ENCODE measurements at regions not wholly inside any gene's neighbourhood (a gene's known extent, or its start where the extent isn't known, plus 50 kb on each side); places are given as distances from the start of the nearest gene placed in this dataset.
"Not testable (repeated sequence)": the region's sequence is repeated elsewhere in the genome, so short reads cannot be mapped to it uniquely, and the experiment has no call there.

DNA sequence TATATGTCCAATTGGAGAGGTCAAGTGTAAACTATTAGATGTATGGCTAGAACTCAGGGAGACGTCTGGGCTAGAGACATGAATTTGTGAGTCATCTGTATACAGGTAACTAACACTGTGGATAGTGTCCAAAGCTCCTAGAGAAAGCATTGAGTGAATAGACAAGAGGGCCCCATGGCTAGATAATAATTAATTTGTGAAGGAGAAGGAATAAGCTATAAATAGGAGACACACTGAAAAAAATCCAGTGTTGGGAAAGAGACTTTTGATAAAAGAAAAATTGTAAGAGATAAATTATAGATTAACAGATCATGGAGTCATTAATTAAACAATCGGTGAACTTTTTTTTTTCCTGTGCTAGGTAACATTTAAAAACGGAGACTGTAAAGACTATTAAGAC is 326.6 kb upstream of the PRICKLE1 start:
- no peak for DNase-seq (ENCODE audit: low read depth)

DNA sequence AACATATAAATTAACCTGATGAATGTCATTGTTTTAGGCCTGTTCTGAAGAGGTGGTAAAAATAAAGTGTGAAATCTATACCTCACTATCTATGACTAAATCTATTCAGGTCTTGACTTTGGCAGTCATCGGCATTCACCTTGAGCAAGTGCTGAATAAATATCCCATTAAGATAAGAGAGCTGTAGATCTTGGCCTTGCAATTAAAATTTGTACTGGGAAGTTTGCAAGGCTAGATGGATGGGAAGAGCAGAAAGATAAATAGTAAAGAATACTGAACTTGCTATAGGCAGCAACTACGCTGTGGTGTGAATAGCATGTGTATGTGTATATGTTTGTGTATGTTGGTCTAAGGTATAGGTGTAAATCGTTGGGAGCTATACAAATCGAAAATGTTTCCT is 325.9 kb upstream of the PRICKLE1 start:
- DNase-seq (ENCODE audit: low read depth): no peak

DNA sequence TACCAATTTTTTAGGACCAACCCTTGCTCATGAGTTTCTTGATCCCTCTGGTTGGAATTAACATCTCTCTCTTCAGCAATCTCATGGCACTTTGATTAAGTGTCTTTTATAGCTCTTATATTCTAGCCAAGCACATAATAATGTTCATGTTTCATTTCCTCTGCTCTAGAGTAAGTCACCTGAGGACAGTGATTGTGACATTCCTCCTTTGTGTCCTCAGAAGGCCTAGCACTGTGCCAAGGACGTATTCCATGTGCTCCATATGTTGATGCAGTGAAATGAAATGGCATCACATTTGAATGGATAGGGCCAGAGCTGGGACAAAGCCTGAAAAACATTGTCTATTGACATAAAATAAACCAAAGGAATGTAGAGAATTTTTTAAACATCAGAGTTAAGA is 322.8 kb upstream of the PRICKLE1 start:
- DNase-seq (ENCODE audit: low read depth): no peak

DNA sequence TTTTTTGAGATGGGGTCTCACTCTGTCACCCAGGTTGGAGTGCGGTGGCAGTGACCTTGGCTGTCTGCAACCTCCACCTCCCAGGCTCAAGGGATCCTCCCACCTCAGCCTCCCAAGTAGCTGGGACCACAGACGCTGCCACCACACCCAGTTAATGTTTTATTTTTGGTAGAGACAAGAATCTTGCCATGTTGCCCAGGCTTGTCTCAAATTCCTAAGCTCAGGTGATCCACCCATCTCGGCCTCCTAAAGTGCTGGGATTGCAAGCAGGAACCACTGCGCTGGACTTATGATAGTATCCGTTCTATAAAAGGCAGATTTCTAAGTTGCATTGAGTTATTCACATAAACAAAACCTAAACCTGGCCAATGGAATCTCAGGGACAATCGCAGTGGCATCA is 321.1 kb upstream of the PRICKLE1 start:
- DNase-seq (ENCODE audit: low read depth): no peak

DNA sequence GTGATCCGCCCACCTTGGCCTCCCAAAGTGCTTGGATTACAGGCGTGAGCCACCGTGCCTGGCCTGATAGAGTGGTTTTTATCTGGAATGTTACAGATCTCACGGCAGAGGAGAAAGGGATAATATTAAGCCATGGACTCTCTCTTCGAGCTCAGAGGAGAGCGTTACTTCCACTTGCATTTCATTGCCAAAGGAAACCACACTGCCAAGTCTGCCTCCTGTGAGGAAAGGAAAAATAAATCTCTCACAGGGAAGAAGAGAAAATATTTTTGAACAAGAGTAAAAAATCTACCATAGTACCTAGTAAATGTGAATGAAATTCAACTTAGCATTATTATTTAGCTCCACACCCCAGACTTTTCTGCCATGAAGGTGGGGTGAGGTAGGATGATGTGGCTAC is 319.2 kb upstream of the PRICKLE1 start:
- DNase-seq (ENCODE audit: low read depth): no peak

DNA sequence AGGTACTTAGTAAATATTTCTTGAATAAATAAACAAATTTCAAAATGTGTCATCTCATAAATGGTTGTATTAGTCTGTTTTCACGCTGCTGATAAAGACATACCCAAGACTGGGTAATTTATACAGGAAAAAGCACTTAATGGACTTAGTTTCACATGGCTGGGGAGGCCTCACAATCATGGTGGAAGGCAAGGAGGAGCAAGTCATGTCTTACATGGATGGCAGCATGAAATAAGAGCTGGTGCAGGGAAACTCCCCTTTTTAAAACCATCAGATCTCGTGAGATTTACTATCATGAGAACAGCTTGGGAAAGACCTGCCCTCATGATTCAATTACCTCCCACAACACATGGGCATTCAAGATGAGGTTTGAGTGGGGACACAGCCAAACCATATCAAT is 317.3 kb upstream of the PRICKLE1 start:
- DNase-seq (ENCODE audit: low read depth): not testable (repeated sequence)

DNA sequence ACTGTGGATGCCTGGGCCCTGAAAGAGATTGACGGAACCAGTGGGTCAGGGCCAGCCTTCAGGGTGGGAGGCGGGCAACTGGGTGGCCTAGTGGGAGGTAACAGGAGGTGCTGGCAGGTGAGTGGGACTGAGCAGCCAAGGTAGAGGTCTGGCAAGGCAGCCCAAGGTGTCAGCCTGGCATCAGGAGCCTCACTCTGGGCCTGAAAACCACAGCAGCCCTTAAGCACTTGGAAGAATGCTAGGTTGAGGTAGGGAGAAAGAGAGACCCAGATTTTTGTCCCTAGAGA is 315.8 kb upstream of the PRICKLE1 start:
- no peak for DNase-seq (ENCODE audit: low read depth)

DNA sequence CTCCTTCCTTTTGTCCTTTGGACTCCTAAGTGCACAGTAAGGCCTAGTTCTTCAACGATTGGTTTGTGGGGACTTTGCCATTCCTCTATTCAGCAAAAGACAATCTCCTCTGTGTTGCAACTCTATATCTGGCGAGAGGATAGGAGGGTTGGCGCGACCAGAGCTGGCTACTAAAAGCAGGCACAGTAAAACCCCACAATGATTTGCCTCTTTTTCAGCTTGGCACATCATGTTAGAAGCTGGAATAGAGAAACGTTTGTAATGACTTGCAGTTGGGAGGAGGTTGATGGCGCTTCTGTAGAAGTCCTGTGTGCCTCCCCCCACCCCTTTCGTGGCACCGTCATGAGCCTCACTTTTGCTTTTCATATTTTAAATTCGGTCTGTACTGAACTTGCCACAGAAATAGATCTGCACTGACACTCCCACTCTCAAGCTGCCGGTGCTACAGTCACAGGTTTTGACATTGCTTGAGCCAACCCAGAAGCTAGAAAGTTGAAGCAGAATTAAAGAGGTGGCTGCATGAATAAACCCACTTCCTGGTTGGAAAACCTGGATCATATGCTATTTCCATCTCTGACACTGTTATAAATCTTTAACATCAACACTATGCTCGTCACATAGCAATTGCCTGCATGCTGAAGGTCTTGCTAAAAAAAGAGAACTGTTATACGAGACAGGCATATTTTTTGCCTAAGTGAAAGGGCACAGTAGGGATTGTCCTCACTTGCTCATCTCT is 315.3 kb upstream of the PRICKLE1 start:
- no peak for DNase-seq (ENCODE audit: low read depth)

DNA sequence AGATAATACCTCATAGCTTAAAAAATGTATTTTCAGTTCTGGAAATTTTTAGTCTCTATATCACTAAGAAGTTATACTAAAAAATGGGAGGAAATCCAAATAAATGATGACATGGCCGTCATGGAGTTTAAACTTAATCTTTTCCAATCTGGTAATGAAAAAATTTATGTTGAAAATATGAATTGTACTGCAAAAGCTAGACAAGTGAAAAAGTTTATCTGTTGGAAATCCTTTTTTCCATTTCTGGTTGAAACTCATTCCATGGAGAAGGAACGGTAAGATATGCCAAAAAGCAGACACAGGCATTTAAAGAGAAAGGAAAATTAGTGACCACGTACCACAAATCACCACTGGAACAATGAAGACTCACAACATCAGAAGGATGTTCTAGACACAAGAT is 314.2 kb upstream of the PRICKLE1 start:
- DNase-seq (ENCODE audit: low read depth): no peak

DNA sequence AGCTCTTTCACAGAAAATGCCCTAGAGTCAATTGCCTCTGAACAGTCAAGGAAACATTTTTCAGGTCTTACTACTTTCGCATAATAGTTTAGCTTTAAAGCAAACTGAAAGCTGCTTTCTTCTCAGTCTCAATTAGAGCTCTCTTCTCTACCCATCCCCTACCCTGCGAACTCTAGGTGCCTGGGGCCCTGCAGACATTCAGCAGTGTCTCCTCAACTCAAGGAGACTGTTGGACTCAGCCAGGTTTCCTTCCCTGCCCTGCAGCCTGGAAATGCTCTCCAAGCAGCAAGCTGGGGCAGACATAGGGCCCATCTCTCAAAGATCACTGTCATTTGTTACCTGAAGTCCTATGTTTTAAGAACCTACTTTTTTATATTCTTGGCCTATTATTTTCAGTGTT is 312.5 kb upstream of the PRICKLE1 start:
- no peak for DNase-seq (ENCODE audit: low read depth)

DNA sequence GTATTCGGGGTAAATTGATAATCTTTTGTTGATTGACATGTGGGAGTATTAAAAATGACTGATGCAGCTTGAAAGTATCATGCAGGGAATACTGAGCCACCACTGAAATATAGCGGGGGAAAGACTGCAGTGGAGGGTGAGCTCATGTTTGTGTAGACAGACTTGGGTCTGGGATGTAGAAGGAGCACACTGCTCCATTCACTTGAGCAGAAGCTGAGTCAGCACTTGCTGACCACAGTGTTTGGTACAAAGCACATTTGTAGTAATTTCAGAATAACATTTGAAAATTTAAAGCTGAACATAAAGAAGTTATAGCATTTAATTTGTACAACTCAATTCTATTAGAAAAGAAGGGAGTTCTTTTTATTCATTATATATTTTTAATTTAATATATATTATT is 304.3 kb upstream of the PRICKLE1 start:
- DNase-seq (ENCODE audit: low read depth): no peak

DNA sequence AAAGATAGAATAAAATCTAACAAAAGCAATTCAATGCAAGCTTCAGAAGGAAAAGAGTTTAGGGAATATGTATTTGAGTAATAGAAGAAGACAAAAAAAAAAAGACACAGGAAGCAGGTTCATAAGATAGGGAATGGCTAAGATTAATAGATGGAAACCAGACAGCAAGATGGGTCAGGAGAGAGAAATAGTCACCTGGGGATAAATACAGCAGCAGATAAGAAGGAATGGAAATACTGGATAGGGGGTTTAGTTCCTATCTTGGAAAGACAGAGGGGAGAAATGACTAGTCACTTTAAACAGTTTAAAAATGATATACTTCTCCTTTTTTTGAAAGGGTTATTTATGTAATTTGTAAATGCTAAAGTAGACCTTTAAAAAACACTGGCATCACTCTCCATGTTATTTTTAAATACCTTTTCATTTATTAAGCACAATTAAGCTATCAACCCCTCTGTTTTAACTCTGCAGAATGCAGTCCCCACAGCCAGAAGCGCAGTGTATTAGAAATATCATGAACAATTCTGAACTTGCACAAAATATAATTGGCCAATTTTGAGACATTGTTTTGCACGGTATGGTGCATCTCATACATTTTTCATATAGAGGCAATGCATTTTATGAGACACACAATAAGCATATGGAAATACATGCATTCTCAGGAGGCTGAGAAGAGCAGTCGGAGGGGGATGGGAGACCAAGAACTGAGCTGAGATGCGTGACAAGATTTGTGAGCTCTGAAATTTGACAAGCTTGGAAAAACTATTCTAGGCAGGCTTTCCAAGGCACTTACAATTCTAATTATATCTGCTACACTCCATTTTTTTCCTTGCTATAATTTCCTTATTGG is 303.4 kb upstream of the PRICKLE1 start:
- DNase-seq (ENCODE audit: low read depth): no peak

DNA sequence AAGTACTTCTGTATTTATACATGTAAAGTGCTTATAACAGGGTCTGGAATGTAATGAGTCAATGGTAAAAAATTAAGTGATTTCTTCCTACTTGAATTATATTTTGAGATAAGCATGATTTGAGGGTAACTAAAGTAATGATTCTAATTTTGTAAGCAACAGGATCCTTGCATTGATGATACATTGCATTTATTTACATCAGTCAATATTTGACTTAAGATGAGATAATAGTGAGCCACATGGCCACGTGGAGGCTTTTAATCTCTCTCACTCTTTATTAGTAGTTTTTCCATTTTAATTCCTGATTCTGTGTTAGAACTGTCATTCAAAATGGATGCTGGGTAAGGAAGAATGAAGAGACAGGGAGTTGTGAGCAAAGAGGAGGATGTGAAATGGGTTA is 298.1 kb upstream of the PRICKLE1 start:
- DNase-seq (ENCODE audit: low read depth): no peak

DNA sequence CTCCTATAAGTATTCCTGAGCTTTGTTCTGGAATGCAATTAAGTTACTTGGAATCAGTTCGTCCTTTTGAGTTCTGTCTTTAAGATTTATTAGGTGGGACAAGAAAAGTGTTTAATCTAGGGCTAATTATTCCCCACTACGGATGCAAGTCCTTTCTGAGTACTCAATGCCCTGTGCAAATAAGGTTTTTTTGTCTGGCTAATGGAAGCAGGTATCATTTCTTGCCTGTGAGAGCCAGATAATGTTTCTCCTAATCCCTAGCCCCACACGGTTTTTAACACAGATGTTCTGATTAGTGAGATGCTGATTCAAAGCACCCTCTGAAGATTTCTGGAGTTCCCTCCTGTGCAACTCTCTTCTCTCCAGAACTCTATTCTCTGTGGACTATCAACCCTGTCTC is 296.6 kb upstream of the PRICKLE1 start:
- DNase-seq (ENCODE audit: low read depth): no peak

DNA sequence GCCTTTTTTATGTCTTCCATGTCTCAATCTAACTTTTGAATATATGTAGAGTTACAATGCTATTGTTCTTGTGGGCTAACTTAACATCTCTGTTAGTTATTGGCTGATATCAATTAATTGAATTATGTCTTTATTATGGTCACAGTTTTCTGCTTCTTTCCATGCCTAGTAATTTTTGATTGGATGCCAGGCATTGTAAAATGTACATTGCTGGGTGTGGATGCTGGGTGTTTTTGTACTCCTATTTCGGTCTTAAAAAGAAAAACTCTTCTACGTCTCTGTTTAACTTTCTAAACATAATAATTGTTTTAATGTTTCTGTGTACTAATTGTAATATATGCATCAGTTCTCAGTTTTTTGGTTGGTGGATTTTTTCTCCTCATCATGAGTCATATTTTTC is 296.1 kb upstream of the PRICKLE1 start:
- DNase-seq (ENCODE audit: low read depth): no peak

DNA sequence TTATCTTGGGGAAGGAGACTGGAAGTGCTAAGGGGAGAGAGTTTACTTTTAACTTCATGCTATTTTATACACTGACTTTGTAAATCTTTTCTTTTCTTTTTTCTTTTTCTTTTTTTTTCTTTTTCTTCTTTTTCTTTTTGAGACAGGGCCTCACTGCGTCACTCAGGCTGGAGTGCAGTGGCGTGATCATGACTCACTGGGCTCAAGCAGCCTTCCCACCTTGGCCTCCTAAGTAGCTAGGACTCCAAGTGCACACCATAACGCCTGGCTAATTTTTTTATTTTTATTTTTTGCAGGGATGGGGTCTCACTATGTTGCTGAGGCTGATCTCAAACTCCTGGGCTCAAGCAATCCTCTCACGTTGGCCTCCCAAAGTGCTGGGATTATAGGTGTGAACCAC is 294.6 kb upstream of the PRICKLE1 start:
- no peak for DNase-seq (ENCODE audit: low read depth)

DNA sequence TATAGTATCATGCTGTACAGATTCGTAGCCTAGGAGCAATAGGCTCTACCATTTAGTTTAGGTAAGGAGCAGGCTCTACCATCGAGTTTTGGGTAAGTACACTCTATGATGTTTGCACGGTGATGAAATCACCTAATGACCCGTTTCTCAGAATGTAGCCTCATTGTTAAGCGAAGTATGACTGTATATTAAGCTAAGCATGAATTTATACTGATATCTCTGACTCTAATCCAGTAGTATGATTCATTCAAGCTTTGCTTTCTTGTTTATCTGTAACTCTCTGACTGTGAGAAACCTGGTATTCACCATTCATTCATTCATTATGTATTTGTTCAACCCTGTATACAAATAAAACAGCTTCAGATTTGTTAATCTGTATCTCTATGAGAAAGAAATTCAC is 283.9 kb upstream of the PRICKLE1 start:
- DNase-seq (ENCODE audit: low read depth): no peak

DNA sequence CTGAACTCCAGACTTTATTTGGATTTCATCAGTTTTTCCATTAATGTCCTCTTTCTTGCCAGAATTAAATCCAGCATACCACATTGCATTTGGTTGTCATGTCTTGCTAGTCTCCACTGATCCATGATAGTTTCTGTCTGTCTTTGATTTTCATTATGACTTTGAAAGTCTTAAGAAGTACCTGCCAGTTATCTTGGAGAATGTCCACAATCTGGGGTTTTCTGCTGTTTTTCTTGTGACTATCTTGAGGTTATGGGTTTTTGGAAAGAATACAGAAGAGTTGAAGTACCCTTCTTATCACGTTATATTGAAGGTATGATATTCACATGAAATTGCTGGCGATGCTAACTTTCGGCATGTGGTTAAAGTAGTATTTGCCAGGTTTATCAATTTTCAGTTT is 282.3 kb upstream of the PRICKLE1 start:
- DNase-seq (ENCODE audit: low read depth): no peak

DNA sequence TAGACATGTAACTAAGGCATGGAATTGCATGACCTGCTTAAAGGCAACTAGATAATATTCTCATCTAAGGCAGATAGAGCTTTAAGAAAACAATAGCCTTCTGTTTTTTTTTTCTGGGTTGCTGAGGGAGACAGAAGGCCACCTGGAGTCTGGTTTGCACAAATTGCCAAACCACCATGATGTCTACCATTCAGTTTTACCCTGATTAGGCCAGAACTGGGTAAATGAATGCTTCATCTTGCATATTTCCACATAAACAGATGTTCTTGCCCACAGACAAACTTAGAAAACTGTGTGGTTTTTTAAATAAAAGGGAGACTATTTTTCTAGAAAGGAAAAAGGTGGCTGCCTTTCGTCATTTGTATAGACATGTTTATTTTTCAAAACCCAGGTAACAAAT is 278.7 kb upstream of the PRICKLE1 start:
- DNase-seq (ENCODE audit: low read depth): no peak

DNA sequence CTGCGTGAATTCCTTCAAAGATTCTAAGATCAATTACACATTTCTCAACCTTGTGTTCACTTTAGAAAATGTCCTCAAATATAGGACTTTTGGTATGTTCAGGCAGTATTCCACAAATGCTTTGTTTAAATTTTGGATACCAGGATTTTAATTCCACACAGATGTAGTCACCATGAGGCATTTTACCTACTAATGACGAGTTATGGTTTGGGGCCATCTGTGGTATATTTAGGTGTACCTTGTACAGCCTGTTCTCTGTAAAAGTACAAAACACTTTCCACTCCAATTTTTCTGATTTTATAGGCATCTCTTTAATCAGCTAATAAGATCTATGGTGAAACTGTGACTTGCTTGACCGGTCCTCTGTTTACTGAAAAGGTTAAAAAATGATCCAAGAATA is 275.7 kb upstream of the PRICKLE1 start:
- no peak for DNase-seq (ENCODE audit: low read depth)

DNA sequence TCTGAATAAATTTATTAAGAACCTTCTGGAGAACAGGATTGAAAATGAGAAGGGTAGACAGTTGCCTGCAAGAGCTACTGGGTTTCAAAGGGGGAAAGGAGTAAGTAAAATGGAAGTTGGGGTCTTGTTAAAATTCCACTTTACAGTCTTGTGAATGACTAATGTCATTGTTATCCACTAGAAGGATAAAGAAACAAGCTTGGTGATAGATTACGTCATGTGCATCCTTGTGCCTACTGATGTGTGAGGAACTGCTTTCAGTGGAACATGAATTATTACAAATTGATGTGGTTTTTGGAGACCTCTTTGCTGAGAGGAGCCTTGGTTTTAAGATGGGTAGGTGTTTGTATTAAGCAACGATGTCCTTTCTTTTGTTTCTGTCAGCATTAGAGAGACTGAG is 272.5 kb upstream of the PRICKLE1 start:
- no peak for DNase-seq (ENCODE audit: low read depth)

DNA sequence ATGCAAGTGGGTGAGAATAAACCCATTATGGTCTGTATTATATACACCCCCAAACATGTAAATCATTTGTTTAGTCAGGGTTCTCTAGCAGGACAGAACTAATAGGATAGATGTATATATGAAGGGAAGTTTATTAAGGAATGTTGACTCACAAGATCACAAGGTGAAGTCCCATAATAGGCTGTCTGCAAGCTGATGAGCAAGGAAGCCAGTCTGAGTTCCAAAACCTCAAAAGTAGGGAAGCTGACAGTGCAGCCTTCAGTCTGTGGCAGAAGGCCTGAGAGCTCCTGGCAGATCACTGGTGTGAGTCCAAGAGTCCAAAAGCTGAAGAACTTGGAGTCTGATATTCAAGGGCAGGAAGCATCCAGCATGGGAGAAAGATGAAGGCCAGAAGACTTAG is 270.8 kb upstream of the PRICKLE1 start:
- not testable (repeated sequence) for DNase-seq (ENCODE audit: low read depth)

DNA sequence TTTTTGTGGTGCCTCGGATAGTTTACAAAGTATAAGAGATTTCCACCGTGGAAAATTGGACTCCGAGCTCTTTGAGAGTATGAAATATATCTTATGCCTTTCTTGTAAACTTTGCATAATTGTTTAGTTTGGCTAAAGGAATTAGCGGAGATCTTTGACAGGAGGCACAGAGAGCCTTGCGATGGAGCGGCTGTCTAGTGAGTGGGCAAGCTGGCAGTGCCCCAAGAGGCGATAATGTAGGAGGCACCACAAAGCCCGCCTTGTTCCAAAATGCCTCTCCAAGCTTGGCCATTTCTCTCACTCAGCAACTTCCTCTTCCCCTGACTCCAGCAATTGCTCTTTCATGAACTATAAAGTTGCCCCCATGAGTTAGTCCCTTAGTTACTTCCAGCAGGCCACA is 270.1 kb upstream of the PRICKLE1 start:
- no peak for DNase-seq (ENCODE audit: low read depth)

DNA sequence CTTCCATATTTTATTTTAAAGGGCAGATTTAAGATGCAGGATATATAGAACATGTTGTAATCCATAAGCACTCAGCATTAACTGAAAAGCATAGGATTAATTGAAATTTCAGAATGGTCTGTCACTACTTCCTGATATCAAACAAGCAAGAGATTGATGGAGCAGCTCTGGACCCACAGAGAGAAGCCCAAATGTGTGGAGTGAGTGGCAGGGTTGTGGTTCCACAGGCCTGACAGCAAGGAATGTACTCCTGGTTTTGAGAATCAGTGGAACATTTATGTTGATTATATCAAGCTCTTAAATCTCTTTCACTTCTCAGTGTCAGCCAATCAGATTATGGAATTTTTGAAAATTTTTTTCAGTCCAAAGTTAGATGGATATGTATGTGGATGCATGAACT is 267.6 kb upstream of the PRICKLE1 start:
- DNase-seq (ENCODE audit: low read depth): no peak
